ENCODE measurements at regions not wholly inside any gene's neighbourhood (a gene's known extent, or its start where the extent isn't known, plus 50 kb on each side); places are given as distances from the start of the nearest gene placed in this dataset.
A peak's percentile ranks its signal among the peaks of the same experiment; 100 is the strongest.

DNA sequence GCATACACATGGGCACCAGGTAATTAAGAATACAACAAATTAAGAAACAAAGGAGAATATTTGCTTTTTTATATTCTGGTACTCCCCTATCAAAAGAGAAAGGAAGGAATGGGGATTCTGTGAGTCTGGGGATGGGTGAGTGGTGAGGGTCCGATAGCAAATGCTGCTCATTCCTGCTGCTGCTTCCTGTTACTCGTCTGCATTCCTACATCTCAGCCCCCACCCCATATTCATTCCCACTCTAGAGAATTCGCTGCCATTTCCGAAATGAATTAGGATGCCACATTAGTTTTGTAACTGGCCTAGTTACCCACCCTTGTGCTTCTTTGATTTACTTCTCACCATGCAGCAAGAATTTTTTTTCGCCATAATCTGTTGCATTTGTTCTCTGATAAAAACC, 1905.3 kb upstream of the PIK3C3 start:
- DNase-seq (ENCODE audit: low read depth): no peak

- DNase-seq (ENCODE audit: low read depth): no peak
Measured at GRCh38 chr18:40048886-40049650, 1906.0 kb upstream of the PIK3C3 start.

DNA sequence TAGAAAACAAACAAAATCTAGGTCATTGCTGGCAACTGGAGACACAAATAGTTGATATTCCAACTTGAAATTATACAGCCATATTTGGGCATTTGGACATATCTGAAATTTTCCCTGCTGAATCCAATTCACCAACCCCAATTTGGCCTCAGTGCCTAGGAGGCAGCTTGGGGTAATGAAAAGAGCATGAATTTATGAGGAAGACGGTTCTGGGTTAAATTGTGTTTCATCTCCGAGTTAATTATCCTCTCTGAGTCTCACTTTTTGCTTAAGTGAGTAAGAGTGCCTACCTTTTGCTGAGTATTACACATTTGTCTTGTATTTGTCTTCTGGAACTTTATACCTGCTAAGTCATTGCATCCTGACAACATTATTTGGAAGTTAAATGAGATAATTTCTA, 1906.8 kb upstream of the PIK3C3 start:
- DNase-seq (ENCODE audit: low read depth): no peak

DNA sequence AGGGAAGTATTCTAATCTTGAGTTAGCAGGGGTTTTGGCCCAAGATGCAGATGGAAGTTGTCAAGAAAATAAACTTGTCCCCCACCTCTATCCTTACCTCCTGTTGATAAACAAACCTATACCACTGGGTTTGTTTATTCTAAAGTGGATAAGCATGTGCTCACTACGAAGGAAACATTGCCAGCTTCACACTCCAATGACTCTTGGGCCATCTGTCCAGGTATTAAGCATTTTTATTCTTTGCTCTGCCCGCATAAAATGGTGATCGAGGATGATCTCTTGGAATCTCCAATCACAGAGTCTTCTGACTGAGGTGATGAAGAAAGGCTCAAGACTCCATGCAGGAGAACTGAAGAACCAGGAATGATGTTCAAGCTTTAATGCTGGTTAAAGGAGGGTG, 1908.4 kb upstream of the PIK3C3 start:
- DNase-seq (ENCODE audit: low read depth): no peak

DNA sequence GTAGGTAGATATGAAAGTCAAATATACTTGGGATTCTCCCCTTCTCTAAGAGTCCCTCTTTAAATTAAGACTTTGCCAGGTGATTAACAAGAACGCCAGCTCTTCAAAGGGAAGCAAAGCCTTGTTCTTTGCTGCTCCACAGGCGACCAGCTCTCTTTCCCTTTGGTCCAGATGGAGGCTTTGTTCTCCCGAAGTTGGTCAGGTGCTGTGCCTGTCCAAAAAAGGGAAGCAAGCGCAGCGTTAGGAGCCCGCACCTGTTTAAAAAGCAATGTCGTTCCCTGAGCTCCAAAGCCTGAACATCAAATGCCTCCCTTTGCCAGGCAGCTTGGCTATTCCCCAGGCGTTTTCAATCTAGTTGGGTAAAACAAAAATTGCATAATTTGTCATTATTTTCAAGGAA, 1913.1 kb upstream of the PIK3C3 start:
- DNase-seq (ENCODE audit: low read depth): no peak

- DNase-seq (ENCODE audit: low read depth): no peak
Measured at GRCh38 chr18:40040574-40040973, 1914.5 kb upstream of the PIK3C3 start.

DNA sequence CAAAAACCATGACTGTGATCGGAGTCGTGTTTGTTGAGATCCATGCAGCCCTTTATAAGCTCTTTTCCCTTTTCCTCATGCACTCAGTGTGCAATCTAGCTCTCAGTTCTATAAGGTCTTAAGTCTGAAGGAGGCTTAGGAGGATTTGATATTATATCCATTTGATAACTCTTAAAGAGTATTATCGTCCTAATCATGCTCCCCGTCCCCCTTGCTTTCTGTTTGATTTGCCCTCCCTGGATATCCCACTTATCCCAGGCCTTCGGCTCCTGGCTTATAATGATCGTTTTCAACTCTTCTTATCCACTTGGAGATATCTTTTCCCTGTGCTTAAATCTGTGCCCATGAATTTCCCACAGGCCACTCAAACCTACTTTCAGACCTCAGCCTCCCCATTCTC, 1917.7 kb upstream of the PIK3C3 start:
- DNase-seq (ENCODE audit: low read depth): no peak

DNA sequence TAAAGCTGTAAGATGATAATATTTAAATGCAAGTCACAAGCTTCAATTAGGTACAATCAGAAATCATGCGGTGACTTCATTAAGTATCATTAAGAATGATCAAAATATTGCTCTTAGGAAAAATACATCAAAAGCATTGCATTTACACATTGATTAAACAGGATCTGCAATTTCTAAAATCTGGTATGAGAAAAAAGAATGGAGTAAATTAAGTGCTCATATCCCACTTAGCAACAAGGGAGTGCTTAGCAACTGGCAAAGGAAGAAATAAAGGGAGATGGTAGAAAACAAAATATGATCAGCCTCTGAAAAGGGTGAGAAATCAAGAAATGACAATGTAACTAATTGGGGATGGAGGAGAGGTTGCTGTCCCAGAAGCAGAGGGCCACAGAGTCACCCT, 1918.2 kb upstream of the PIK3C3 start:
- DNase-seq (ENCODE audit: low read depth): no peak

GRCh38 chr18:40035966-40036365, 1919.1 kb upstream of the PIK3C3 start:
- DNase-seq (ENCODE audit: low read depth): no peak

- no peak for DNase-seq (ENCODE audit: low read depth)
Measured at GRCh38 chr18:40032076-40032475, 1923.0 kb upstream of the PIK3C3 start.

DNA sequence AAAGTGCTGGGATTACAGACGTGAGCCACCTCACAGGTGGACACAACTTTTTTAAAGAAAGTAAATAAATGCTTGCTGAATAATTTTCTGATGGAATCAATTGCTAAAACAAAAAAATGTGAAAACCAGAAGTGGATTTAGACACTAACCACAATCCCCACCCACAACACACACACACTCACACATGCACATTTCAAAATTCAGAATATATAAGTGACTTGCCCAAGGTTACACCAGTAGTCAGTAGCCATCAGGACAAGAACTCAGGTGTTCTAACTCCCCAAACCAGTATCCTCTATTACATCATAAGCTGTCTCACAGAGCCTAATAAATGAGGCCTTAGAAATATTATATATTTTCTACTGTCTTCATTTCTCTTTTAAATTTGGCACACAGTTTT, 1923.6 kb upstream of the PIK3C3 start:
- DNase-seq (ENCODE audit: low read depth): no peak

DNA sequence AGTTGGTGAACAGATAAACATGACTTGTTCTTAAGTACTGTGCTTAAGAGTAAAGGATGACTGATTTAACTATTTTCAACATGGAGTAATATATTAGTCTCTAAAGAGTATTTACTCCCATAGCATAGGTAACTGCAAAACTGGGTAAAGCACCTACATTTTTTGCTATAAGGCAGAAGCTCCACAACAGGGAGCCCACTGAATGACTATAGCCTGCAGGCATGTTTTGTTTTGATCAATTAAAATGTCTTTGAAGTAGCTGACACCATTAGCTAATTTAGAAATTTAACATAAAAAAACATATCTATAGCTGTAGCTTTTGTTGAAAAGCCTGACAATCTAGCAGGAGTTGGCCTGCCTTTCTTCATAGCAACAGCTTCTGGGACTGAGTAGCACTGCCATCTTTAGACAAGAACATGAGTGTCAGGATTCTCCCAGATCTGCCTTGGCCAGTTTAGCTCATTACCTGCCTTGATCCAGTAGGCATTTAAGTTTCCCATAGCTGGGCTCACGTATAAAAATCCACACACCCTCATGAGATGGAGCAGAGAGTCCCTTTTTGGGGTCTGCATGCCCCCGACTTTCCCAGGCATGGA, 1935.1 kb upstream of the PIK3C3 start:
- no peak for DNase-seq (ENCODE audit: low read depth)

DNA sequence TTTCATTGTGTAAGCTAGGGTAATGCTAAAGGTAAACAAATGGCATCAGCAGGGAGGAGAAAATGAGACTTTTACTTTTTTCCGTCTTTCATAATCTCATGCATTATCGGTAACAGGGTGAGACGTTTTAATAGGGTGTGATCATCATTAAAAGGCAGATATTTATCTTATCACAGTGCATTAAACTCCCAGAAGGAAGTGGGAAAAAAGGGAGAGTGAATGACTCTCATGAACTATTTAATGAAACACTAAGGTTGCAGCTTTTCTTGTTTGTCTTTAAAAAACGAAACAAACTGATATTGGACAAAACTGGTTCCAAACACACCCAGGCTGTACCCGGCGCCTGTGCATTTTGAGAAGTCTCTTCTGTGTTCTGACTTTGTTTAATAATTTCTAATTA, 1936.8 kb upstream of the PIK3C3 start:
- DNase-seq (ENCODE audit: low read depth): no peak

GRCh38 chr18:40017021-40017420, 1938.0 kb upstream of the PIK3C3 start:
- no peak for DNase-seq (ENCODE audit: low read depth)

- no peak for DNase-seq (ENCODE audit: low read depth)
Measured at GRCh38 chr18:40016405-40016804, 1938.6 kb upstream of the PIK3C3 start.

DNA sequence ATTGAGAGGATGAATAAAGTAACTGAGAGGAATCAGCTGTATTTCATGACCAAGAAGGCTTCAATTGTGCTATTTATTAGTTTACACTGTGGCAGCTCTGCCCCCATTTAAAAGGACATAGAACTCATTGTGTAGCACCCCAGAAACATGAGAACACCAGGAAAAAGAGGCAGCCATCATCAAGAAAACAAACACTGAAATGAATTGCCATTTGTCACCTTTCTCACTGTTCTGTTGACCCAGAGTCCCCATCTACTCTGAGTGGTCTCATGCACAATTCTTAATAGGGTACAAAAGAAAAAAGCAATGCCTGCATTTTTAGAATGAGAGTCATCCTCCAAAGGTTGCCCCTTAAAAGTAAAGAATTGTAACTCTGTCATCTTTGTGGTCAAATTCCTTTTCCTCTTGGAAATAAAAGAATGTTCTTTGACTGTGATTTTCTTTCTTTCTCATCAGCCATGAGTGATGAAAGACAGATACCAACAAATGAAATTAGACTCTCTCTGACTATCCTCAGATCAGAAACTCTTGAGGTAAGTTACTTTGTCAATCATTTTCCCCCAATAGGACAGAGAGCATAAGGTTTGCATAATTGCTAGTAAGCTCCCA, 1941.9 kb upstream of the PIK3C3 start:
- DNase-seq (ENCODE audit: low read depth): peak; percentile 6

DNA sequence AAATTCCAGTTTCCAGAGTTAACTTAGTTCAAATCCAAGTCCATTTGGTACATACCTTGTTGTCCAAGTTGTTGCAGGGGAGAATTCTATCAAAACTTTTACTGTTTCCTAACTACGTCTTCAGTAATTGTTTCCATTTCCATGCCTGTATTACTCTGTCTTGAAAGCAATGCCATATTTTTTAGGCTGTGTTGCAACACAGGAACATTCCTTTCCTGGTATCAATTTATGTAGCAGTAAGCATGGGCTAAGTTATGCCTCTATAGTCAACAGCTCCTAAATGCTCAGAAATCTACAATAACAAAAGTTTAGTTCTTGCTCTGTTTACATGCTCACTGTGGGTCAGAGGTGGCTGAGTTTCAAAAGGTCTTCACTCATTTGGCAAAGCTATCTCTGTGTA, 1943.8 kb upstream of the PIK3C3 start:
- peak; percentile 18 for DNase-seq (ENCODE audit: low read depth)

GRCh38 chr18:40006634-40007033, 1948.4 kb upstream of the PIK3C3 start:
- DNase-seq (ENCODE audit: low read depth): no peak

DNA sequence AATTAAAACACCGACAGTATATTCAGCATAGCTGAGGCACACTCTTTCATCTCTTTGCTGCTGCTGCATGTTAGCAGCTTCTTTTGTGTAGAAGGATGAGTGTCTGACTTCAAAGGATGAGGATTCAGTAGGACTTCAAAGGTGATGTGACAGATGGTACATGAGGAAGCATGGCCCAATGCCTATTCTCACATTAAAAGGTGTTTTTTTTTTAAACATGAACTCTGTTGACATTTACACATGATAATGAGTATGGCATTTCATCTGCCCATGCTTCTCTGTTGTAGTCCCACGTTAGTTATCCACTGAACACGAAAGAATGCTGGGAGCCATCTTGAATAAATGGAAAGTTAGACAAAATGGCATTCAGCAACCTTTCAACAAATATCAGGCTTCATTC, 1950.8 kb upstream of the PIK3C3 start:
- no peak for DNase-seq (ENCODE audit: low read depth)

DNA sequence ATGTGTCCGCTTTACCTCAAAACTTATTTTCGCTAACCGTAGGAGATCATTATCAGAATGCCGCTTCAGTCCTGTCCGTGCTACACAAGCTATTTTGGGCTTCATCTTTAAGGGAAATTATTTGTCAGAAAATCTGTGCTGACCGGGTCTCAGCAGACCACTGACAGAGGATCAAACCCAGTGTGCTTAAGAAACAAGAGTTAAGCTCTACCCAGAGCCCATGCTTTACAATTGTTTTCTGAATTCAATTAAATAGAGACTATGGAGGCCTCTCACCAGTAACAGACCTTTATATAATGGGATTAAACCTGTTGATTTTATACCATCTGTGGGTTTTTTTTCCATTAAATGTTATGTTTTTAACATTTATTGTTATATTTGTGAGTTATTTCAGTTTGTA, 1956.7 kb upstream of the PIK3C3 start:
- DNase-seq (ENCODE audit: low read depth): no peak

- DNase-seq (ENCODE audit: low read depth): no peak
Measured at GRCh38 chr18:39994498-39994897, 1960.5 kb upstream of the PIK3C3 start.

GRCh38 chr18:39991696-39992265, 1963.3 kb upstream of the PIK3C3 start:
- no peak for DNase-seq (ENCODE audit: low read depth)

- DNase-seq (ENCODE audit: low read depth): no peak
Measured at GRCh38 chr18:39990540-39990939, 1964.5 kb upstream of the PIK3C3 start.
